Fibroblast of mammary gland (primary cell): ENCODE measurements at regions not wholly inside any gene's neighbourhood (a gene's known extent, or its start where the extent isn't known, plus 50 kb on each side); places are given as distances from the start of the nearest gene placed in this dataset.

ENCODE experiments used
- DNase-seq: peaks from one replicate; pipeline ENCODE4 v3.0.0-alpha.2; 2010; ENCODE audit warnings: low read depth
- H3K4me3 ChIP-seq: 2 replicates; pipeline ENCODE4 v1.5.1; 2011; ENCODE audit warnings: low read depth, mild to moderate bottlenecking, low read length, moderate library complexity; ENCODE audit not compliant: control insufficient read depth
- CTCF ChIP-seq: conservative IDR thresholded peaks from 2 replicates; pipeline ENCODE4 v1.5.1; 2011; ENCODE audit warnings: low read depth, low read length, inconsistent platforms; ENCODE audit not compliant: control insufficient read depth, insufficient read depth

GRCh38 chr4:62285026-62285425 lies 1084.9 kb downstream of the ADGRL3 start:
- no peak for TF ChIP-seq CTCF
- DNase-seq, result no peak
- H3K4me3 ChIP-seq, result no peak overlapping the region

- no peak overlapping the region for H3K4me3 ChIP-seq
- no peak for DNase-seq
- TF ChIP-seq CTCF, result no peak
Observed at GRCh38 chr4:62279689-62280088, 1079.6 kb downstream of the ADGRL3 start.

- H3K4me3 ChIP-seq, result no peak overlapping the region
- TF ChIP-seq CTCF, result no peak
- no peak for DNase-seq
Observed at GRCh38 chr4:62275470-62275869, 1075.3 kb downstream of the ADGRL3 start.

- DNase-seq, result no peak
- no peak overlapping the region for H3K4me3 ChIP-seq
- no peak for TF ChIP-seq CTCF
Observed at GRCh38 chr4:62274782-62275181, 1074.7 kb downstream of the ADGRL3 start.

GRCh38 chr4:62271107-62271506 lies 1071.0 kb downstream of the ADGRL3 start:
- no peak overlapping the region for H3K4me3 ChIP-seq
- DNase-seq, result no peak
- no peak for TF ChIP-seq CTCF

GRCh38 chr4:62269918-62270317 lies 1069.8 kb downstream of the ADGRL3 start:
- H3K4me3 ChIP-seq, result no peak overlapping the region
- DNase-seq, result no peak
- TF ChIP-seq CTCF, result no peak

GRCh38 chr4:62263454-62263853 lies 1063.3 kb downstream of the ADGRL3 start:
- no peak for TF ChIP-seq CTCF
- H3K4me3 ChIP-seq, result no peak overlapping the region
- no peak for DNase-seq
